Esophagus muscularis mucosa (tissue), 3 donors: ENCODE measurements at regions not wholly inside any gene's neighbourhood (a gene's known extent, or its start where the extent isn't known, plus 50 kb on each side); places are given as distances from the start of the nearest gene placed in this dataset.

Experiments used
- CTCF ChIP-seq, 3 experiments: fragments of 200-600 bp in 2 of 3; fragments of 450-650 bp in 1 of 3; sonication (generic) in 2 of 3; IDR thresholded peaks; one replicate each; pipeline ENCODE4 v1.5.1; 2017 to 2019; ENCODE audit warnings: antibody characterized with exemption in 3 of 3, mild to moderate bottlenecking in 2 of 3, moderate library complexity in 1 of 3
- POLR2A ChIP-seq: fragments of 450-650 bp; IDR thresholded peaks from one replicate; pipeline ENCODE4 v1.6.1; 2017; ENCODE audit warnings: antibody characterized with exemption, moderate library complexity, mild to moderate bottlenecking, low read depth

- TF ChIP-seq CTCF (IDR thresholded peaks at IDR 0.05): no peak
- TF ChIP-seq POLR2A: no peak
These were observed 366.8 kb upstream of the KHDRBS2 start for GRCh38 chr6:62652692-62653328.
